ENCODE measurements at regions not wholly inside any gene's neighbourhood (a gene's known extent, or its start where the extent isn't known, plus 50 kb on each side); places are given as distances from the start of the nearest gene placed in this dataset.
A peak's percentile ranks its signal among the peaks of the same experiment; 100 is the strongest.
"Not testable (repeated sequence)": the region's sequence is repeated elsewhere in the genome, so short reads cannot be mapped to it uniquely, and the experiment has no call there.

DNA sequence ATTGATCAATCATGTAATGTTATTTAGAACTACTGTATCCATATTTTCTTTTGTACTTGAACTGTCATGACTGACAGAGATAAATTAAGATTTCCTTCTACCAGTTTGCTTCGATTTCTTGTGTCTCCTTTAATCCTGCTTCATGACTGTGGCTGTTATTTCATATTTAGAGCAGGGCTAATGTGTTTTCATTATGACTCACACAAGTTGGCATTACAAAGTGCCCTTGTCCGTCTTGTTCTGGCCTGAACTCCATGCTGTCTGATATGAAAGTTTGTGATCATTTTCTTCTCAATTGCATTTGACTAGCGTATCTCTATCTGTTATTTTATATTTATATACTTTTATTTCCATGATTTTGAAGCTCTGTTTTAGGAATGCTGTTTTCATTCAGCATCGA lies 344.1 kb upstream of the PRKCQ start:
- TF ChIP-seq CTCF (IDR thresholded peaks at IDR 0.05; ENCODE audit: partially characterized antibody, unreplicated experiment), result no peak
- no peak for DNase-seq
- Mint-ChIP-seq H3K36me3 (ENCODE audit: unreplicated experiment) (no peaks in the 10 kb centered on the region), H3K9me3 (ENCODE audit: unreplicated experiment) (no peaks in the 10 kb centered on the region), H3K27ac (ENCODE audit: unreplicated experiment) (no peak overlapping the region), H3K27me3 (ENCODE audit: unreplicated experiment) (no peaks in the 10 kb centered on the region), H3K4me1 (ENCODE audit: low read depth, unreplicated experiment) (peaks cover 8% of the 10 kb centered on the region), H3K4me3 (ENCODE audit: unreplicated experiment) (no peak overlapping the region)

DNA sequence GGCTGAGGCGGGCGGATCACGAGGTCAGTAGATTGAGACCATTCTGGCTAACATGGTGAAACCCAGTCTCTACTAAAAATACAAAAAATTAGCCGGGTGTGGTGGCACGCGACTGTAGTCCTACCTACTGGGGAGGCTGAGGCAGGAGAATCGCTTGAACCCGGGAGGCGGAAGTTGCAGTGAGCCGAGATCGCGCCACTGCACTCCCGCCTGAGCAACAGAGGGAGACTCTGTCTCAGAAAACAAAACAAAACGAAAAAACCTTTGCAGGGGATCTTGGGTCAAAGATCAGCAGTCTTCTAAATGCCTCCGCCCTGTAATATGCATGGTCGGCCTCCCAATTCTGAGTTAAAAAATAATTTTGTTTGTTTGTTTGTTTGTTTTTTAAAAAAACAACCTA lies 340.9 kb upstream of the PRKCQ start:
- not testable (repeated sequence) for H3K27ac Mint-ChIP-seq (ENCODE audit: unreplicated experiment); H3K4me1 Mint-ChIP-seq (ENCODE audit: low read depth, unreplicated experiment); H3K4me3 Mint-ChIP-seq (ENCODE audit: unreplicated experiment); H3K27me3 Mint-ChIP-seq (ENCODE audit: unreplicated experiment); H3K36me3 Mint-ChIP-seq (ENCODE audit: unreplicated experiment); DNase-seq; H3K9me3 Mint-ChIP-seq (ENCODE audit: unreplicated experiment)

- Mint-ChIP-seq H3K27me3 (ENCODE audit: unreplicated experiment) (no peaks in the 10 kb centered on the region), H3K4me3 (ENCODE audit: unreplicated experiment) (peak overlapping the region; percentile 1), H3K36me3 (ENCODE audit: unreplicated experiment) (no peaks in the 10 kb centered on the region), H3K9me3 (ENCODE audit: unreplicated experiment) (peaks cover 2% of the 10 kb centered on the region), H3K4me1 (ENCODE audit: low read depth, unreplicated experiment) (peaks cover 5% of the 10 kb centered on the region), H3K27ac (ENCODE audit: unreplicated experiment) (no peak overlapping the region)
- peak; percentile 11 for TF ChIP-seq CTCF (IDR thresholded peaks at IDR 0.05; ENCODE audit: partially characterized antibody, unreplicated experiment)
- DNase-seq, result peak; percentile 79
Observed at GRCh38 chr10:6920072-6921019, 340.3 kb upstream of the PRKCQ start.

DNA sequence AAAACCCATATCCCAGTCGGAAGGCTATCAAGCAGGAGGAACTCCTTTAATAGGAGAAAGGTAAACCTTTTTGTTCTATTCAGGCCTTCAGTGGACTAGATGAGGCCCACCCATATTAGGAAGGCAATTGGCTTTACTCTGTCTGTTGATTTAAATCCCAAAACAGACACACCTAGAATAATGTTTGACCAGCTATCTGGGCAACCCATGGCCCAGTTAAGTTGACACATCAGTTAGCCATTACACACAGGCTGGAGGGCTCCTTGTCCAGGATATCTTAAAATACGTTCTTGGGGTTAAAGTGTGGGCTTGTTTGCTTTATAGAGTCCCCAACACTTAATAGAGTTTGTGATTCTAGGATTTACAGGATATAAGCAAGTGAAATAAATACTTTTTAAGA lies 339.0 kb upstream of the PRKCQ start:
- Mint-ChIP-seq H3K27me3 (ENCODE audit: unreplicated experiment) (no peaks in the 10 kb centered on the region), H3K4me1 (ENCODE audit: low read depth, unreplicated experiment) (peaks cover 5% of the 10 kb centered on the region), H3K4me3 (ENCODE audit: unreplicated experiment) (no peak overlapping the region), H3K36me3 (ENCODE audit: unreplicated experiment) (no peaks in the 10 kb centered on the region), H3K27ac (ENCODE audit: unreplicated experiment) (no peak overlapping the region), H3K9me3 (ENCODE audit: unreplicated experiment) (peaks cover 2% of the 10 kb centered on the region)
- TF ChIP-seq CTCF (IDR thresholded peaks at IDR 0.05; ENCODE audit: partially characterized antibody, unreplicated experiment), result no peak
- no peak for DNase-seq

GRCh38 chr10:6918305-6918704 lies 338.2 kb upstream of the PRKCQ start:
- no peaks in the 10 kb centered on the region for H3K27me3 Mint-ChIP-seq (ENCODE audit: unreplicated experiment)
- peaks cover 2% of the 10 kb centered on the region for H3K9me3 Mint-ChIP-seq (ENCODE audit: unreplicated experiment)
- H3K4me1 Mint-ChIP-seq (ENCODE audit: low read depth, unreplicated experiment), result peaks cover 5% of the 10 kb centered on the region
- TF ChIP-seq CTCF (IDR thresholded peaks at IDR 0.05; ENCODE audit: partially characterized antibody, unreplicated experiment), result peak; percentile 50
- no peaks in the 10 kb centered on the region for H3K36me3 Mint-ChIP-seq (ENCODE audit: unreplicated experiment)
- H3K4me3 Mint-ChIP-seq (ENCODE audit: unreplicated experiment), result no peak overlapping the region
- no peak overlapping the region for H3K27ac Mint-ChIP-seq (ENCODE audit: unreplicated experiment)
- peak; percentile 62 for DNase-seq

Data from glutamatergic neuron (in vitro differentiated cells).